K562 (cell line): ENCODE measurements at regions not wholly inside any gene's neighbourhood (a gene's known extent, or its start where the extent isn't known, plus 50 kb on each side); places are given as distances from the start of the nearest gene placed in this dataset.

ENCODE experiments used
- ATAC-seq: fragments of 200-7000 bp; cut with Tn5 transposase; 3 replicates; pipeline ENCODE4 v1.9.1; 2020; ENCODE audit warnings: moderate library complexity
- BruUV-seq: library from RNA; stranded (reverse); fragments of 400-500 nt; replicated peaks from 2 replicates; lab custom pipeline; 2021; lab: Mats Ljungman, UMichigan
- CTCF ChIA-PET: fragments of 300-600 bp; formaldehyde crosslinking; extraction: SDS; loops from one replicate; lab custom pipeline; 2021; ENCODE audit warnings: low intra/inter-chr PET ratio; lab: Yijun Ruan, JAX
- POLR2A ChIA-PET: fragments of 300-600, 350-650 bp; sonication (Branson Sonifier 250); formaldehyde crosslinking; extraction: SDS; loops from one replicate; lab custom pipeline; 2021; ENCODE audit warnings: antibody characterized with exemption, inconsistent platforms; lab: Yijun Ruan, JAX
- DNase-seq, 4 experiments: peaks; one replicate each; pipeline versions ENCODE4 v3.0.0 to v3.0.0-alpha.2; 2011 to 2018; ENCODE audit warnings: low spot score in 3 of 4, mixed read lengths in 3 of 4; ENCODE audit errors: extremely low read depth in 1 of 4
- FAIRE-seq: peaks from 2 replicates; lab custom pipeline; 2011; peaks lifted over from hg19 to GRCh38; lab: Jason Lieb, UNC
- H2AFZ ChIP-seq: 2 replicates; pipeline ENCODE4 v1.6.0; 2011; ENCODE audit warnings: low read depth, low read length, control low read depth, inconsistent platforms
- H3K27ac ChIP-seq: fragments of 200-600 bp; 3 replicates; pipeline ENCODE4 v1.8.0; 2011; ENCODE audit warnings: low read depth, mild to moderate bottlenecking, control low read depth, inconsistent platforms, low read length, moderate library complexity, mixed read lengths; ENCODE audit errors: extremely low read depth
- H3K27me3 ChIP-seq, 2 experiments: fragments of 300-600 bp in 1 of 2; 2 replicates in 1 of 2; 3 replicates in 1 of 2; pipeline versions ENCODE4 v1.6.0 to v1.8.0; 2011; ENCODE audit warnings: inconsistent platforms in 2 of 2, low read length in 2 of 2, mild to moderate bottlenecking in 1 of 2, mixed read lengths in 1 of 2, moderate library complexity in 1 of 2; ENCODE audit not compliant: control insufficient read depth in 2 of 2, insufficient read depth in 2 of 2
- H3K36me3 ChIP-seq: fragments of 300-600 bp; 3 replicates; pipeline ENCODE4 v1.8.0; 2011; ENCODE audit warnings: mild to moderate bottlenecking, low read length, inconsistent platforms; ENCODE audit not compliant: control insufficient read depth, insufficient read depth
- H3K4me1 ChIP-seq, 2 experiments: fragments of 200-600 bp in 1 of 2; replicated peaks in 1 of 2; 2 replicates in 1 of 2; 3 replicates in 1 of 2; pipeline versions ENCODE4 v1.5.1 to v1.8.0; 2011; ENCODE audit warnings: inconsistent platforms in 2 of 2, low read length in 2 of 2, mild to moderate bottlenecking in 1 of 2, mixed read lengths in 1 of 2, moderate library complexity in 1 of 2; ENCODE audit not compliant: control insufficient read depth in 2 of 2, insufficient read depth in 2 of 2
- H3K4me2 ChIP-seq: 2 replicates; pipeline ENCODE4 v1.6.1; 2011; ENCODE audit warnings: low read length, control low read depth, inconsistent platforms, mixed read lengths; ENCODE audit not compliant: insufficient read depth
- H3K4me3 ChIP-seq: fragments of 200-600 bp; sonication (generic), shearing (Covaris generic); 2 replicates; pipeline ENCODE4 v1.5.1; 2016; ENCODE audit warnings: control low read depth, inconsistent platforms
- H3K79me2 ChIP-seq: fragments of 200-600 bp; 3 replicates; pipeline ENCODE4 v1.8.0; 2011; ENCODE audit warnings: low read length, inconsistent platforms; ENCODE audit not compliant: control insufficient read depth, insufficient read depth
- H3K9ac ChIP-seq, 2 experiments: 2 replicates each; pipeline versions ENCODE4 v1.6.0 to v1.6.1; 2011; ENCODE audit warnings: low read depth in 2 of 2, low read length in 2 of 2, control low read depth in 1 of 2, inconsistent platforms in 1 of 2, mild to moderate bottlenecking in 1 of 2, mixed read lengths in 1 of 2; ENCODE audit not compliant: insufficient read depth in 1 of 2
- H3K9me1 ChIP-seq: one replicate; pipeline ENCODE4 v1.6.0; 2011; ENCODE audit warnings: inconsistent platforms, mild to moderate bottlenecking, low read length, moderate library complexity; ENCODE audit not compliant: control insufficient read depth, insufficient read depth
- H3K9me3 ChIP-seq: replicated peaks from 2 replicates; pipeline ENCODE4 v1.5.1; 2011; ENCODE audit warnings: low read depth, low read length, inconsistent platforms; ENCODE audit not compliant: control insufficient read depth, insufficient read depth
- H4K20me1 ChIP-seq: replicated peaks from 2 replicates; pipeline ENCODE4 v1.6.1; 2011; ENCODE audit warnings: low read length, inconsistent platforms, mixed read lengths; ENCODE audit not compliant: control insufficient read depth, insufficient read depth
- BRD4 ChIP-seq: fragments of 200-600 bp; sonication (generic); IDR thresholded peaks from 2 replicates; pipeline ENCODE4 v1.6.1; 2017; ENCODE audit warnings: inconsistent platforms
- CAMTA2 ChIP-seq: fragments of 250-450 bp; sonication (Bioruptor Pico); conservative IDR thresholded peaks from 2 replicates; pipeline ENCODE4 v1.5.1; 2022
- CBFA2T2 ChIP-seq: fragments of 450-650 bp; conservative IDR thresholded peaks from 2 replicates; pipeline ENCODE4 v1.6.1; 2017; ENCODE audit warnings: mild to moderate bottlenecking
- CBFB ChIP-seq: sonication (generic); formaldehyde crosslinking; IDR thresholded peaks from 2 replicates; pipeline ENCODE4 v1.4.0; 2020; ENCODE audit warnings: mild to moderate bottlenecking, missing genetic modification reagents
- COPS2 ChIP-seq: fragments of 450-650 bp; conservative IDR thresholded peaks from 2 replicates; pipeline ENCODE4 v1.6.1; 2016; ENCODE audit warnings: mild to moderate bottlenecking, moderate library complexity
- ELK3 ChIP-seq: fragments of 450-650 bp; formaldehyde crosslinking; IDR thresholded peaks from 2 replicates; pipeline ENCODE4 v1.4.0; 2020; ENCODE audit warnings: mild to moderate bottlenecking
- FIP1L1 ChIP-seq: fragments of 200-400 bp; formaldehyde crosslinking; IDR thresholded peaks from 2 replicates; pipeline ENCODE4 v1.6.1; 2018; ENCODE audit warnings: mild to moderate bottlenecking, low read depth, low read length; ENCODE audit not compliant: poor library complexity, severe bottlenecking
- GATAD2B ChIP-seq: fragments of 450-650 bp; IDR thresholded peaks from 2 replicates; pipeline ENCODE4 v1.6.1; 2017; ENCODE audit warnings: mild to moderate bottlenecking, borderline replicate concordance
- KAT7 ChIP-seq: sonication (generic); formaldehyde crosslinking; IDR thresholded peaks from 2 replicates; pipeline ENCODE4 v1.8.0; 2022; ENCODE audit warnings: missing genetic modification reagents, mild to moderate bottlenecking, borderline replicate concordance
- KDM4B ChIP-seq, 2 experiments: fragments of 450-650 bp in 1 of 2; sonication (generic) in 1 of 2; IDR thresholded peaks; 2 replicates each; pipeline ENCODE4 v1.6.1; 2016 to 2017; ENCODE audit warnings: borderline replicate concordance in 2 of 2, antibody characterized with exemption in 1 of 2, low read depth in 1 of 2, mild to moderate bottlenecking in 1 of 2
- NONO ChIP-seq, 2 experiments: fragments of 200-400 bp in 1 of 2; fragments of 450-650 bp in 1 of 2; formaldehyde crosslinking in 1 of 2; IDR thresholded peaks; 2 replicates each; pipeline ENCODE4 v1.6.1; 2017; ENCODE audit warnings: low read depth in 2 of 2, mild to moderate bottlenecking in 2 of 2, moderate library complexity in 2 of 2, low read length in 1 of 2
- PTTG1 ChIP-seq: fragments of 450-650 bp; IDR thresholded peaks from 2 replicates; pipeline ENCODE4 v1.6.1; 2016; ENCODE audit warnings: low read depth, mild to moderate bottlenecking, missing genetic modification characterization, missing compliant biosample characterization
- TEAD2 ChIP-seq: fragments of 450-650 bp; IDR thresholded peaks from 2 replicates; pipeline ENCODE4 v1.6.1; 2016; ENCODE audit warnings: missing genetic modification characterization, control low read depth, missing compliant biosample characterization
- ZNF165 ChIP-seq: fragments of 250-450 bp; sonication (Bioruptor Pico); IDR thresholded peaks from 2 replicates; pipeline ENCODE4 v1.4.0; 2020; ENCODE audit warnings: borderline replicate concordance
- ZNF175 ChIP-seq: fragments of 200-800 bp; sonication (Bioruptor generic); IDR thresholded peaks from 2 replicates; pipeline ENCODE4 v1.6.1; 2016; ENCODE audit warnings: low read depth, mild to moderate bottlenecking, missing genetic modification characterization, missing compliant biosample characterization
- ZNF408 ChIP-seq: fragments of 250-450 bp; sonication (Bioruptor Pico); IDR thresholded peaks from 2 replicates; pipeline ENCODE4 v1.4.0; 2020; ENCODE audit warnings: low read depth, mild to moderate bottlenecking, moderate library complexity
- ZNF561 ChIP-seq: fragments of 450-650 bp; formaldehyde crosslinking; conservative IDR thresholded peaks from 2 replicates; pipeline ENCODE4 v1.4.0; 2020; ENCODE audit warnings: mild to moderate bottlenecking, moderate library complexity
- WGBS: fragments of 100-300 bp; shearing (Covaris generic); methylation state at CpG from one replicate; pipeline ENCODE4 v1.1.6; 2016; ENCODE audit warnings: low coverage, mixed read lengths; ENCODE audit not compliant: insufficient coverage; ENCODE audit errors: missing lambda C conversion rate; 5-methylcytosine and 5-hydroxymethylcytosine counted together
- in situ Hi-C: fragments of 300-500 bp; cut with MboI; formaldehyde crosslinking; loops from 4 replicates; pipeline ENCODE4 v1.15.0; 2018; ENCODE audit warnings: inconsistent platforms, mixed read lengths
- intact Hi-C: fragments of 100-400 bp; cut with micrococcal nuclease; formaldehyde crosslinking; loops from 2 replicates; pipeline ENCODE4 v1.14.2; 2022

- no TSS peak for BruUV-seq
- Histone ChIP-seq H4K20me1 (no peaks in the 10 kb centered on the region), H3K4me1 (no peaks in the 10 kb centered on the region), H3K4me2 (no peak overlapping the region), H3K79me2 (no peaks in the 10 kb centered on the region), H3K36me3 (no peaks in the 10 kb centered on the region), H3K9ac (no peak overlapping the region), H2AFZ (no peak overlapping the region), H3K9me1 (no peaks in the 10 kb centered on the region), H3K4me3 (no peak overlapping the region), H3K9me3 (no peaks in the 10 kb centered on the region), H3K27me3 (no peaks in the 10 kb centered on the region), H3K27ac (no peak overlapping the region)
- POLR2A ChIA-PET = no interaction called here
- CTCF ChIA-PET = no interaction called here
- FAIRE-seq (no peak), ATAC-seq (no peak), DNase-seq (no peak)
- intact Hi-C loops = no loop called here
- in situ Hi-C loops = no loop called here
- TF ChIP-seq CBFB (CRISPR knock-in tag) = no peak
- no peak for TF ChIP-seq TEAD2
- no peak for TF ChIP-seq ZNF165 (CRISPR knock-in tag)
- TF ChIP-seq COPS2 = no peak
- TF ChIP-seq ZNF561 (CRISPR knock-in tag) = no peak
- no peak for TF ChIP-seq KAT7
- no peak for TF ChIP-seq FIP1L1
- WGBS = 0% methylated on average over 1 of the region's 1 CpG
These were observed 490.5 kb upstream of the SEMA6A start for GRCh38 chr5:117065161-117065560.

- H4K20me1 ChIP-seq = no peaks in the 10 kb centered on the region
- intact Hi-C loops (no loop called here), in situ Hi-C loops (no loop called here)
- no peak for FAIRE-seq
- H3K4me1 ChIP-seq = no peaks in the 10 kb centered on the region
- no TSS peak for BruUV-seq
- no peaks in the 10 kb centered on the region for H3K36me3 ChIP-seq
- no peak overlapping the region for H3K4me3 ChIP-seq
- no peaks in the 10 kb centered on the region for H3K27me3 ChIP-seq
- CTCF ChIA-PET = no interaction called here
- no peak for ATAC-seq
- H3K4me2 ChIP-seq = no peak overlapping the region
- H3K79me2 ChIP-seq = no peaks in the 10 kb centered on the region
- POLR2A ChIA-PET = no interaction called here
- no peaks in the 10 kb centered on the region for H3K9me1 ChIP-seq
- H2AFZ ChIP-seq = no peak overlapping the region
- no peak overlapping the region for H3K27ac ChIP-seq
- 0% methylated on average over 1 of the region's 1 CpG for WGBS
- no peak overlapping the region for H3K9ac ChIP-seq
- DNase-seq = no peak
- H3K9me3 ChIP-seq = no peaks in the 10 kb centered on the region
- TF ChIP-seq NONO (IDR thresholded peaks at IDR 0.05; ENCODE audit: low read depth in 2 of 2, low read length in 1 of 2) (no peak), CBFA2T2 (no peak), ELK3 (no peak), CAMTA2 (CRISPR knock-in tag) (no peak), PTTG1 (tag) (no peak), ZNF175 (CRISPR knock-in tag) (no peak), ZNF408 (CRISPR knock-in tag) (no peak), BRD4 (no peak), GATAD2B (no peak), KDM4B (IDR thresholded peaks at IDR 0.05; ENCODE audit: borderline replicate concordance in 2 of 2, low read depth in 1 of 2) (no peak)
These were observed 485.5 kb upstream of the SEMA6A start for GRCh38 chr5:117060099-117060498.
